ENCODE measurements at regions not wholly inside any gene's neighbourhood (a gene's known extent, or its start where the extent isn't known, plus 50 kb on each side); places are given as distances from the start of the nearest gene placed in this dataset.

- H3K27ac Mint-ChIP-seq = no peak overlapping the region
- H3K9me3 Mint-ChIP-seq = peaks cover 38% of the 10 kb centered on the region
- DNase-seq (ENCODE audit: low spot score) = no peak
- intact Hi-C loops (cut with micrococcal nuclease) = no loop called here
- no peaks in the 10 kb centered on the region for H3K36me3 Mint-ChIP-seq (ENCODE audit: low read depth)
- H3K4me3 Mint-ChIP-seq = no peak overlapping the region
- H3K27me3 Mint-ChIP-seq (ENCODE audit: insufficient read depth) = no peaks in the 10 kb centered on the region
- H3K4me1 Mint-ChIP-seq (ENCODE audit: low read depth) = no peaks in the 10 kb centered on the region
Observed at GRCh38 chr14:44081146-44081545, 425.9 kb downstream of the FSCB start.

- Mint-ChIP-seq H3K36me3 (ENCODE audit: low read depth) (no peaks in the 10 kb centered on the region), H3K27ac (no peak overlapping the region), H3K9me3 (peaks cover 9% of the 10 kb centered on the region), H3K27me3 (ENCODE audit: insufficient read depth) (no peaks in the 10 kb centered on the region), H3K4me1 (ENCODE audit: low read depth) (no peaks in the 10 kb centered on the region), H3K4me3 (no peak overlapping the region)
- intact Hi-C loops (cut with micrococcal nuclease) = no loop called here
- no peak for DNase-seq (ENCODE audit: low spot score)
Observed at GRCh38 chr14:44070046-44070445, 437.0 kb downstream of the FSCB start.

GRCh38 chr14:44053422-44053821 is 453.7 kb downstream of the FSCB start:
- H3K9me3 Mint-ChIP-seq = peaks cover 16% of the 10 kb centered on the region
- H3K27ac Mint-ChIP-seq = no peak overlapping the region
- intact Hi-C loops (cut with micrococcal nuclease) = no loop called here
- H3K27me3 Mint-ChIP-seq (ENCODE audit: insufficient read depth) = no peaks in the 10 kb centered on the region
- no peaks in the 10 kb centered on the region for H3K36me3 Mint-ChIP-seq (ENCODE audit: low read depth)
- no peak overlapping the region for H3K4me3 Mint-ChIP-seq
- no peak for DNase-seq (ENCODE audit: low spot score)
- no peaks in the 10 kb centered on the region for H3K4me1 Mint-ChIP-seq (ENCODE audit: low read depth)

- Mint-ChIP-seq H3K27me3 (ENCODE audit: insufficient read depth) (no peaks in the 10 kb centered on the region), H3K27ac (no peak overlapping the region), H3K4me3 (no peak overlapping the region), H3K4me1 (ENCODE audit: low read depth) (no peaks in the 10 kb centered on the region), H3K9me3 (peaks cover 31% of the 10 kb centered on the region), H3K36me3 (ENCODE audit: low read depth) (no peaks in the 10 kb centered on the region)
- no peak for DNase-seq (ENCODE audit: low spot score)
- intact Hi-C loops (cut with micrococcal nuclease) = no loop called here
Observed at GRCh38 chr14:44041700-44042099, 465.4 kb downstream of the FSCB start.

- H3K9me3 Mint-ChIP-seq = peaks cover 33% of the 10 kb centered on the region
- no peak for DNase-seq (ENCODE audit: low spot score)
- no peaks in the 10 kb centered on the region for H3K4me1 Mint-ChIP-seq (ENCODE audit: low read depth)
- no peak overlapping the region for H3K27ac Mint-ChIP-seq
- intact Hi-C loops (cut with micrococcal nuclease) = no loop called here
- H3K4me3 Mint-ChIP-seq = no peak overlapping the region
- H3K36me3 Mint-ChIP-seq (ENCODE audit: low read depth) = no peaks in the 10 kb centered on the region
- no peaks in the 10 kb centered on the region for H3K27me3 Mint-ChIP-seq (ENCODE audit: insufficient read depth)
Observed at GRCh38 chr14:44040561-44040960, 466.5 kb downstream of the FSCB start.

- Mint-ChIP-seq H3K9me3 (peaks cover 38% of the 10 kb centered on the region), H3K27ac (no peak overlapping the region), H3K36me3 (ENCODE audit: low read depth) (no peaks in the 10 kb centered on the region), H3K27me3 (ENCODE audit: insufficient read depth) (no peaks in the 10 kb centered on the region), H3K4me3 (no peak overlapping the region), H3K4me1 (ENCODE audit: low read depth) (no peaks in the 10 kb centered on the region)
- no peak for DNase-seq (ENCODE audit: low spot score)
- intact Hi-C loops (cut with micrococcal nuclease) = no loop called here
Observed at GRCh38 chr14:44036248-44036647, 470.8 kb downstream of the FSCB start.

GRCh38 chr14:44035707-44036106 is 471.4 kb downstream of the FSCB start:
- intact Hi-C loops (cut with micrococcal nuclease) = no loop called here
- H3K4me1 Mint-ChIP-seq (ENCODE audit: low read depth) = no peaks in the 10 kb centered on the region
- no peak overlapping the region for H3K4me3 Mint-ChIP-seq
- H3K27me3 Mint-ChIP-seq (ENCODE audit: insufficient read depth) = no peaks in the 10 kb centered on the region
- no peak for DNase-seq (ENCODE audit: low spot score)
- no peaks in the 10 kb centered on the region for H3K36me3 Mint-ChIP-seq (ENCODE audit: low read depth)
- H3K9me3 Mint-ChIP-seq = peaks cover 36% of the 10 kb centered on the region
- no peak overlapping the region for H3K27ac Mint-ChIP-seq

GRCh38 chr14:44030831-44031383 is 476.2 kb downstream of the FSCB start:
- no peaks in the 10 kb centered on the region for H3K36me3 Mint-ChIP-seq (ENCODE audit: low read depth)
- peaks cover 6% of the 10 kb centered on the region for H3K9me3 Mint-ChIP-seq
- intact Hi-C loops (cut with micrococcal nuclease) = no loop called here
- H3K27me3 Mint-ChIP-seq (ENCODE audit: insufficient read depth) = no peaks in the 10 kb centered on the region
- no peak overlapping the region for H3K27ac Mint-ChIP-seq
- DNase-seq (ENCODE audit: low spot score) = no peak
- no peak overlapping the region for H3K4me3 Mint-ChIP-seq
- no peaks in the 10 kb centered on the region for H3K4me1 Mint-ChIP-seq (ENCODE audit: low read depth)

GRCh38 chr14:44029933-44030332 is 477.1 kb downstream of the FSCB start:
- H3K27me3 Mint-ChIP-seq (ENCODE audit: insufficient read depth) = no peaks in the 10 kb centered on the region
- peaks cover 6% of the 10 kb centered on the region for H3K9me3 Mint-ChIP-seq
- no peak overlapping the region for H3K4me3 Mint-ChIP-seq
- intact Hi-C loops (cut with micrococcal nuclease) = no loop called here
- no peak overlapping the region for H3K27ac Mint-ChIP-seq
- no peaks in the 10 kb centered on the region for H3K4me1 Mint-ChIP-seq (ENCODE audit: low read depth)
- H3K36me3 Mint-ChIP-seq (ENCODE audit: low read depth) = no peaks in the 10 kb centered on the region
- DNase-seq (ENCODE audit: low spot score) = no peak

- Mint-ChIP-seq H3K4me1 (ENCODE audit: low read depth) (no peaks in the 10 kb centered on the region), H3K36me3 (ENCODE audit: low read depth) (no peaks in the 10 kb centered on the region), H3K4me3 (no peak overlapping the region), H3K27me3 (ENCODE audit: insufficient read depth) (no peaks in the 10 kb centered on the region), H3K9me3 (peaks cover 18% of the 10 kb centered on the region), H3K27ac (no peak overlapping the region)
- intact Hi-C loops (cut with micrococcal nuclease) = no loop called here
- DNase-seq (ENCODE audit: low spot score) = no peak
Observed at GRCh38 chr14:44027397-44027796, 479.7 kb downstream of the FSCB start.

GRCh38 chr14:44010595-44010994 is 496.5 kb downstream of the FSCB start:
- H3K4me3 Mint-ChIP-seq = no peak overlapping the region
- no peaks in the 10 kb centered on the region for H3K4me1 Mint-ChIP-seq (ENCODE audit: low read depth)
- intact Hi-C loops (cut with micrococcal nuclease) = no loop called here
- H3K36me3 Mint-ChIP-seq (ENCODE audit: low read depth) = no peaks in the 10 kb centered on the region
- no peak overlapping the region for H3K27ac Mint-ChIP-seq
- H3K27me3 Mint-ChIP-seq (ENCODE audit: insufficient read depth) = no peaks in the 10 kb centered on the region
- DNase-seq (ENCODE audit: low spot score) = no peak
- peaks cover 18% of the 10 kb centered on the region for H3K9me3 Mint-ChIP-seq

GRCh38 chr14:44010071-44010470 is 497.0 kb downstream of the FSCB start:
- Mint-ChIP-seq H3K27ac (no peak overlapping the region), H3K27me3 (ENCODE audit: insufficient read depth) (no peaks in the 10 kb centered on the region), H3K9me3 (peaks cover 18% of the 10 kb centered on the region), H3K36me3 (ENCODE audit: low read depth) (no peaks in the 10 kb centered on the region), H3K4me1 (ENCODE audit: low read depth) (no peaks in the 10 kb centered on the region), H3K4me3 (no peak overlapping the region)
- DNase-seq (ENCODE audit: low spot score) = no peak
- intact Hi-C loops (cut with micrococcal nuclease) = no loop called here

- intact Hi-C loops (cut with micrococcal nuclease) = no loop called here
- H3K27ac Mint-ChIP-seq = no peak overlapping the region
- H3K27me3 Mint-ChIP-seq (ENCODE audit: insufficient read depth) = no peaks in the 10 kb centered on the region
- no peaks in the 10 kb centered on the region for H3K4me1 Mint-ChIP-seq (ENCODE audit: low read depth)
- no peak overlapping the region for H3K4me3 Mint-ChIP-seq
- no peaks in the 10 kb centered on the region for H3K36me3 Mint-ChIP-seq (ENCODE audit: low read depth)
- H3K9me3 Mint-ChIP-seq = peaks cover 18% of the 10 kb centered on the region
- DNase-seq (ENCODE audit: low spot score) = no peak
Observed at GRCh38 chr14:44009642-44010041, 497.4 kb downstream of the FSCB start.

- Mint-ChIP-seq H3K4me1 (ENCODE audit: low read depth) (no peaks in the 10 kb centered on the region), H3K9me3 (peaks cover 9% of the 10 kb centered on the region), H3K27ac (no peak overlapping the region), H3K4me3 (no peak overlapping the region), H3K27me3 (ENCODE audit: insufficient read depth) (no peaks in the 10 kb centered on the region), H3K36me3 (ENCODE audit: low read depth) (no peaks in the 10 kb centered on the region)
- intact Hi-C loops (cut with micrococcal nuclease) = no loop called here
- DNase-seq (ENCODE audit: low spot score) = no peak
Observed at GRCh38 chr14:43988989-43989388, 518.1 kb downstream of the FSCB start.
